Testis (tissue), 2 donors: ENCODE measurements at regions not wholly inside any gene's neighbourhood (a gene's known extent, or its start where the extent isn't known, plus 50 kb on each side); places are given as distances from the start of the nearest gene placed in this dataset.
A peak's percentile ranks its signal among the peaks of the same experiment; 100 is the strongest.

Source experiments
- DNase-seq: peaks from one replicate; pipeline ENCODE4 v3.0.0-alpha.2; 2019
- H3K27ac ChIP-seq, 2 donors: fragments of 200-600 bp; sonication (generic); one replicate each; pipeline ENCODE4 v1.5.1; 2019
- H3K27me3 ChIP-seq: fragments of 200-600 bp; sonication (generic); one replicate; pipeline ENCODE4 v1.5.1; 2019
- H3K36me3 ChIP-seq: fragments of 200-600 bp; sonication (generic); one replicate; pipeline ENCODE4 v1.5.1; 2017; ENCODE audit warnings: low read depth; ENCODE audit errors: missing control alignments
- H3K4me1 ChIP-seq: fragments of 200-600 bp; sonication (generic); one replicate; pipeline ENCODE4 v1.5.1; 2019
- H3K4me3 ChIP-seq, 2 donors: fragments of 200-600 bp; sonication (generic); one replicate each; pipeline ENCODE4 v1.5.1; 2017 to 2019
- H3K9me3 ChIP-seq: fragments of 200-600 bp; sonication (generic); one replicate; pipeline ENCODE4 v1.5.1; 2017
- POLR2A ChIP-seq: fragments of 450-650 bp; IDR thresholded peaks from one replicate; pipeline ENCODE4 v1.6.1; 2017; ENCODE audit warnings: antibody characterized with exemption, mild to moderate bottlenecking, moderate library complexity
- WGBS, 2 donors: methylation state at CpG; one replicate each; pipeline ENCODE4 v1.1.5; 2018; 5-methylcytosine and 5-hydroxymethylcytosine counted together
- intact Hi-C: fragments of 100-400 bp; cut with DNase I; formaldehyde crosslinking; loops from one replicate; pipeline ENCODE4 v1.15.1; 2023; ENCODE audit warnings: low total_unique reads
- TF ChIP-seq, protein P1 (sequence below), 3 experiments: fragments of 450-650 bp in 2 of 3; fragments of 200-600 bp in 1 of 3; sonication (generic) in 1 of 3; IDR thresholded peaks; one replicate each; pipeline ENCODE4 v1.5.1; 2016 to 2019; ENCODE audit warnings: antibody characterized with exemption in 3 of 3, mild to moderate bottlenecking in 2 of 3, moderate library complexity in 1 of 3

DNA sequence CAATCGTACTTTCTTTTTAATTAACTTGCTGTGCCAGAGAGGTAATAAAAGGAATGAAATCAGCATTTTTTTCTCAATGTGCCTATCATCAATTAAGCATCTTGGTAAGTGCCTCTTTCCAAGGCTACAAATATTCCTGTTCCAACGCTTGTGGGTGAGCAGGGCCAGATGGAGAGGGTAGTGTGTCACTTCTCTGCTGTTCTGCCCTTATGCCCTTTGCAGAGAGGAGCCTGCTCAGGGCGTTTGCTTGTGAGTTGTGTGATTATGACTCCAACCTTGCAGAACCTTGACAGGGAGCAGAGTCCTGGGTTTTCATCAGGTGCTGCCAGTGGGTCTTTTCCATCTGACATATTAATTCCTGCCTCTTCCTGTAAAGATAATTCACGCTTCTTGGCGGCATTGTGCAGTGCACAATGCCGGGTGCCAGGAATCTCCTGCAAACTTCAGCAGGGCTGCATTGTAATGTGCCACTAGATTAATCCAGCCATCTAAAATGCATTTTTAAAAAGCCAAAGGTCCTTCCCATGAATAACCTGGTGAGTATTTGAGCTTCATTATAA, 234.4 kb downstream of the ARHGAP12 start:
- H3K4me1 ChIP-seq: peaks cover 15% of the 10 kb centered on the region
- DNase-seq: no peak
- 80 to 87% methylated on average over 6 of the region's 6 CpGs for WGBS, 2 donors
- H3K4me3 ChIP-seq: no peak overlapping the region
- no peaks in the 10 kb centered on the region for H3K9me3 ChIP-seq
- H3K27ac ChIP-seq: no peak overlapping the region
- H3K27me3 ChIP-seq: no peaks in the 10 kb centered on the region
- H3K36me3 ChIP-seq: no peaks in the 10 kb centered on the region
- no peak for TF ChIP-seq POLR2A
- TF ChIP-seq, protein P1, sequence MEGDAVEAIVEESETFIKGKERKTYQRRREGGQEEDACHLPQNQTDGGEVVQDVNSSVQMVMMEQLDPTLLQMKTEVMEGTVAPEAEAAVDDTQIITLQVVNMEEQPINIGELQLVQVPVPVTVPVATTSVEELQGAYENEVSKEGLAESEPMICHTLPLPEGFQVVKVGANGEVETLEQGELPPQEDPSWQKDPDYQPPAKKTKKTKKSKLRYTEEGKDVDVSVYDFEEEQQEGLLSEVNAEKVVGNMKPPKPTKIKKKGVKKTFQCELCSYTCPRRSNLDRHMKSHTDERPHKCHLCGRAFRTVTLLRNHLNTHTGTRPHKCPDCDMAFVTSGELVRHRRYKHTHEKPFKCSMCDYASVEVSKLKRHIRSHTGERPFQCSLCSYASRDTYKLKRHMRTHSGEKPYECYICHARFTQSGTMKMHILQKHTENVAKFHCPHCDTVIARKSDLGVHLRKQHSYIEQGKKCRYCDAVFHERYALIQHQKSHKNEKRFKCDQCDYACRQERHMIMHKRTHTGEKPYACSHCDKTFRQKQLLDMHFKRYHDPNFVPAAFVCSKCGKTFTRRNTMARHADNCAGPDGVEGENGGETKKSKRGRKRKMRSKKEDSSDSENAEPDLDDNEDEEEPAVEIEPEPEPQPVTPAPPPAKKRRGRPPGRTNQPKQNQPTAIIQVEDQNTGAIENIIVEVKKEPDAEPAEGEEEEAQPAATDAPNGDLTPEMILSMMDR (IDR thresholded peaks at IDR 0.05): no peak
- intact Hi-C loops: no loop called here

DNA sequence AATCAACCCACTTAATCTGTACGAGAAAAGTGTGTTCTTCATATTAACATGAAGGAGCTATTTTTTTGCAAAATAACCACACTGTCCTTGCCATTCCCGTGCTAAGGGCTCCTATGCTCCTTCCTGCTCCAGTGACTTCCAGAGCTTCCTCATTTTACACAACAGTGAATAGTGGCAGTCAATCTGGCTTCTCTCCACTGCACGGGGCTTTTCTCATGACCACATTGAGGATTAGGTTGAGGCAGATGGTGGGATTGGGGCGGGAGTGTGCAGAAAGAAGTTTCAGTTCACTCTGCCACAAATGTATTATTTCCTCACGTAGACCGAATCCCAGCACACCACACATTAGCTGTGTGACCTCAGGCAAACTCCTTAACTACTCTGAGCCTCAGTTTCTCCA, 235.1 kb downstream of the ARHGAP12 start:
- Histone ChIP-seq H3K36me3 (no peaks in the 10 kb centered on the region), H3K9me3 (no peaks in the 10 kb centered on the region), H3K27me3 (no peaks in the 10 kb centered on the region), H3K4me3 (no peak overlapping the region), H3K4me1 (peaks cover 12% of the 10 kb centered on the region), H3K27ac (no peak overlapping the region)
- TF ChIP-seq, protein P1 (IDR thresholded peaks at IDR 0.05): no peak
- no peak for TF ChIP-seq POLR2A
- DNase-seq: peak; percentile 23
- 86 to 89% methylated on average over 6 of the region's 6 CpGs for WGBS, 2 donors
- intact Hi-C loops: no loop called here

DNA sequence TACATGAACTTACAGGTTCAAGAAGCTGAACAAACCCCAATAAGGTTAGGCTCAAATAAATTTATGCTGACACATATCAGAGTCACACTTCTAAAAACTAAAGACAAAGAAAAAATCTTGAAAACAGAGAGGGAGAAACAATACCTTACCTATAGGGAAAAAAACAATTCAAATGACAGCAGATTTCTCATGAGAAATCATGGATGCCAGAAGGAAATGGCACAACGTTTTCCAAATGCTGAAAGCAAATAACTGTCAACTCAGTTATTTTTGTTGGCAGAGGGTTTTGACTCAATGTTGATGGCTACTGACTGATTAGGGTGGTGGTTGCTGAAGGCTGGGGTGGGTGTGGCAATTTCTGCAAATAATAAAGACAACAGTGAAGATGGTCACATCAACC, 239.4 kb downstream of the ARHGAP12 start:
- H3K27me3 ChIP-seq: no peaks in the 10 kb centered on the region
- TF ChIP-seq, protein P1 (IDR thresholded peaks at IDR 0.05): no peak
- TF ChIP-seq POLR2A: no peak
- DNase-seq: no peak
- H3K4me3 ChIP-seq: no peak overlapping the region
- intact Hi-C loops: no loop called here
- no peaks in the 10 kb centered on the region for H3K4me1 ChIP-seq
- no peak overlapping the region for H3K27ac ChIP-seq
- 46 to 61% methylated on average over 1 of the region's 1 CpG for WGBS, 2 donors
- H3K36me3 ChIP-seq: no peaks in the 10 kb centered on the region
- H3K9me3 ChIP-seq: no peaks in the 10 kb centered on the region

DNA sequence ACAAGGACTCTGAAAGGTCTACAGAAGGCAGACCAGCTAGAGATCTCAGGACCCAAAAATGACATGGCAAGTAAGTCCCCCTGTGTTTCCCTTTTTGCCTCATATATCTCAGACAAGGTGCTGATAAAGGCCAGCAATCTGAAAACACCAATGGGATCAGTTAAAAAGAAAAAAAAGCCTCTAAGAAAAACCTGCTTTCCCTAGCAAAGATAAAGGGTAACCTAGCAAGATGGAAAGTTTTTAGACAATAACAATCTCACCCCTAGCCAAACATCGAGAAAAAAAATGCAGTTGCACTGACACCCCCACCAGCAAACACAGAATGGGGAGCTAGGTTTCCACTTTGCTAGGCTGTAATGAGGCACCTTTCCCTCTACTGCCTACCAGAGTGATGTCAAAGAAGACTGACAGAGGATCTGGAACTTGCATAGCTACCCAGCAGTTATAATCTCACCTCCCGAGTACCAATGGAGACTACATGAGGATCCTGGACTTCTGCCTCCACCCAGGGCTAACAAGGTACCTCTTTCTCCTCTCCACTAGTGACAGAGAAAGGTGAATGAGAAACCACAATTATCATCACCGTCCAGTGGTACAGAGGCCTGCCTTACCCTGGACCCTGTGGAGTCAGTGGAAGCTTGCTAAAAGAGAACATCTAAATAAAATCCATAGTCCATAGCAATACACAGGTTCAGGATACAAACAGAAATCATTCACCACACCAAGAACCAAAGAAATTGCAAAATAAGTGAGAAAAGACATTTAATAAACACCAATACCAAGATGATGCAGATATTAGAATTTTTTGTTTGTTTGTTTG, 240.8 kb downstream of the ARHGAP12 start:
- H3K27ac ChIP-seq: no peak overlapping the region
- H3K4me1 ChIP-seq: no peaks in the 10 kb centered on the region
- no peak for TF ChIP-seq POLR2A
- TF ChIP-seq, protein P1 (IDR thresholded peaks at IDR 0.05): no peak
- WGBS, 2 donors: 83 to 90% methylated on average over 3 of the region's 3 CpGs
- no peaks in the 10 kb centered on the region for H3K27me3 ChIP-seq
- intact Hi-C loops: no loop called here
- no peak for DNase-seq
- no peak overlapping the region for H3K4me3 ChIP-seq
- H3K36me3 ChIP-seq: no peaks in the 10 kb centered on the region
- no peaks in the 10 kb centered on the region for H3K9me3 ChIP-seq

DNA sequence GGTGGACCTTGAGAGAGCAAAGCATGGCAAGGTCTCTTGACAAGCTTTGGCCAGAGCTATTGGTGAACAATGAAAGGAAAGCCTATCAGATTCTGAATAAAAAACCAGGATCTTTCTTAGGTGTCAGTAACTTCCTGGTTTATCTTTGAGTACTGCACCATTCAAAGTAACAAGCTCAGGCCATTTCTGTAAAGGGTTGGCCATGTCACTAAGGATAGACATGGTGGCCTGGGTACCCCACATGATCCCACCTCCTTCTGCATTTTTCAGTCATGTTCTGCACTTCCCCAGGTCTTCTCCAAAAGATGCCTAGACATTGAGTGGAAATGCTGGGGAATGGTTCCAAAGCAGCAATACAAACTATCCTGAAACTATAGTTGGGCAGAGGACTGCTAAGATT, 242.0 kb downstream of the ARHGAP12 start:
- H3K27me3 ChIP-seq: no peaks in the 10 kb centered on the region
- H3K4me3 ChIP-seq: no peak overlapping the region
- intact Hi-C loops: no loop called here
- TF ChIP-seq, protein P1 (IDR thresholded peaks at IDR 0.05): no peak
- no peak for TF ChIP-seq POLR2A
- no peaks in the 10 kb centered on the region for H3K4me1 ChIP-seq
- DNase-seq: no peak
- no peaks in the 10 kb centered on the region for H3K9me3 ChIP-seq
- no peaks in the 10 kb centered on the region for H3K36me3 ChIP-seq
- no peak overlapping the region for H3K27ac ChIP-seq
